Stomach (tissue), 8 donors: ENCODE measurements at regions not wholly inside any gene's neighbourhood (a gene's known extent, or its start where the extent isn't known, plus 50 kb on each side); places are given as distances from the start of the nearest gene placed in this dataset.
A peak's percentile ranks its signal among the peaks of the same experiment; 100 is the strongest.

Source experiments
- DNase-seq, 2 donors: peaks; one replicate each; pipeline versions ENCODE4 v3.0.0 to v3.0.0-alpha.2; 2013 to 2019
- H3K27ac ChIP-seq, 5 donors: fragments of 200-600 bp in 4 of 5; sonication (generic) in 4 of 5; one replicate each; pipeline ENCODE4 v1.5.1; 2013 to 2019; ENCODE audit warnings: mild to moderate bottlenecking in 1 of 5, moderate library complexity in 1 of 5
- H3K27me3 ChIP-seq, 3 donors: fragments of 200-600 bp; sonication (generic); one replicate each; pipeline ENCODE4 v1.5.1; 2017 to 2019; ENCODE audit warnings: mixed run types in 1 of 3
- H3K36me3 ChIP-seq, 4 donors: fragments of 200-600 bp; sonication (generic); 1 replicate in 3 of 4; 2 replicates in 1 of 4; pipeline ENCODE4 v1.5.1; 2016 to 2019
- H3K4me1 ChIP-seq, 4 donors: fragments of 200-600 bp; sonication (generic); one replicate each; pipeline ENCODE4 v1.5.1; 2016 to 2019
- H3K4me3 ChIP-seq, 4 donors: fragments of 200-600 bp; sonication (generic) in 3 of 4; one replicate each; pipeline ENCODE4 v1.5.1; 2016 to 2019; ENCODE audit warnings: mild to moderate bottlenecking in 1 of 4
- H3K9me3 ChIP-seq, 4 donors: fragments of 200-600 bp; sonication (generic); one replicate each; pipeline ENCODE4 v1.5.1; 2016 to 2019
- CTCF ChIP-seq, 7 experiments: fragments of 450-650 bp in 4 of 7; fragments of 200-600 bp in 3 of 7; sonication (generic) in 3 of 7; IDR thresholded peaks; one replicate each; pipeline ENCODE4 v1.5.1; 2016 to 2019; ENCODE audit warnings: antibody characterized with exemption in 7 of 7, control low read depth in 2 of 7, mild to moderate bottlenecking in 1 of 7
- EP300 ChIP-seq: sonication (generic); formaldehyde crosslinking; IDR thresholded peaks from one replicate; pipeline ENCODE4 v1.6.1; 2017; ENCODE audit warnings: antibody characterized with exemption
- POLR2A ChIP-seq, 4 donors: fragments of 450-650 bp; IDR thresholded peaks; one replicate each; pipeline ENCODE4 v1.6.1; 2016; ENCODE audit warnings: antibody characterized with exemption in 4 of 4, control low read depth in 2 of 4, mild to moderate bottlenecking in 1 of 4, moderate library complexity in 1 of 4
- POLR2AphosphoS5 ChIP-seq, 3 donors: sonication (generic); formaldehyde crosslinking; IDR thresholded peaks; one replicate each; pipeline ENCODE4 v1.6.1; 2016; ENCODE audit warnings: antibody characterized with exemption in 3 of 3
- WGBS, 5 donors: extraction: QIAGEN DNeasy Blood & Tissue Kit in 3 of 5; methylation state at CpG; one replicate each; pipeline versions ENCODE4 v1.1.5 to v1.1.7; 2013 to 2018; 5-methylcytosine and 5-hydroxymethylcytosine counted together
- intact Hi-C: fragments of 100-400 bp; cut with DNase I; formaldehyde crosslinking; loops from one replicate; pipeline ENCODE4 v1.15.1; 2023; ENCODE audit warnings: low total_unique reads
- donor health status: healthy with polysubstance abuse.
- donor health status: Bipolar disorder and iron deficiency.
- donor health status: healthy.

DNA sequence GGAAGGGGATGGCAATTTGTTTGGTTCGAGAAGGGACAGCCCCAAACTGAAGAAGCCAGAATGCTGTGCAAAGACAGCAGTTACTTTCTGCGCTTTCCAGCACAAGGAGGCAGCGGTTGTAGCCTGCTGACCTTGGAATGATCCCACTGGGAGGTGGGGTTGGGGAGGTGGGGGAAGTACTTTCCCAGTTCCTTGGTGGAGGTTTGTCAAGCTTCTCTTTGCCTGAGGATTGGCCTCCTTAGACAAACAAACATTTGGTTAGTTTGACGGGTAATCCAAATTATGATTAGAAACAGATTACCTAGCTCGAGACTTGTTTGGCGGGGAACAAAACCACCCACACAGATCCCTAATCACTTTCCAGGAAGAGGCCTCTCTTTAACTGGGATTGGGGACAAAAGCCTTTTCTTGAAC, 79.1 kb upstream of the EGLN3 start:
- 22 to 42% (median 35%) methylated on average over 6 of the region's 6 CpGs for WGBS, 5 donors
- Histone ChIP-seq H3K9me3 (no peaks in the 10 kb centered on the region), H3K27ac (peak overlapping the region; percentile 8 to 81 (median 69)), H3K36me3 (no peaks in the 10 kb centered on the region), H3K4me1 (peaks cover 6 to 33% (median 20%) of the 10 kb centered on the region in 4 donors), H3K4me3 (no peak overlapping the region), H3K27me3 (no peaks in the 10 kb centered on the region)
- intact Hi-C loops = no loop called here
- TF ChIP-seq POLR2A (IDR thresholded peaks at IDR 0.05) (no peak), POLR2AphosphoS5 (IDR thresholded peaks at IDR 0.05) (peak in 2 of 3 donors; percentile 9 to 53), CTCF (IDR thresholded peaks at IDR 0.05) (no peak), EP300 (no peak)
- DNase-seq = peak; percentile 47 to 85

DNA sequence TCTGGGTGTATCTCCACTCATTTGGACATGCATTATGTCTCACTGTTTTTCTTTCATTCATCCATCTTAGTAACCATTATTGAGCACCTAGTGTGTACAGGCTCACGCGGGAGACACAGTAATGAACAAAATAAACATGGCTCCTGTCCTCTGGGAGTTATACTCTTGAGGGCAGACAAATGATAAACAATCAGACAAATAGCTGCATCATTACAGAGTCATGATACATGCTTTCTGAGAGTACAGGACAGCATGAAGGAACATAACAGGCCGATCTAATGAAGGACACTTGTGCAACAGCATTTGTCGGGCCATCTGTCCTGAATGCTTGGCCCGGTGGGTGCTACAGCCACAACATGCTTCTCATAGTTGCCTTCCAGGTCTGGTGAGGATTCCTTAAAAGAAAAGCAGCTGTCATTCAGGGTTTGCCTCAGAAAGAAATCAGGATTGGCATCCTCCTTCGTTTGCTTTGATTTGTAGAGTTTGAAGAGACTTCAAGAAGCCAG, 77.2 kb upstream of the EGLN3 start:
- Histone ChIP-seq H3K27ac (peak overlapping the region in 1 of 5 donors; percentile 24), H3K36me3 (no peaks in the 10 kb centered on the region), H3K4me3 (no peak overlapping the region), H3K9me3 (no peaks in the 10 kb centered on the region), H3K27me3 (no peaks in the 10 kb centered on the region), H3K4me1 (peaks cover 6 to 30% (median 20%) of the 10 kb centered on the region in 4 donors)
- TF ChIP-seq CTCF (IDR thresholded peaks at IDR 0.05) (no peak), POLR2AphosphoS5 (IDR thresholded peaks at IDR 0.05) (no peak), EP300 (no peak), POLR2A (IDR thresholded peaks at IDR 0.05) (no peak)
- intact Hi-C loops = no loop called here
- WGBS, 5 donors = 74 to 87% (median 84%) methylated on average over 6 of the region's 6 CpGs
- no peak for DNase-seq

- TF ChIP-seq POLR2A (IDR thresholded peaks at IDR 0.05) = no peak
- TF ChIP-seq EP300 = no peak
- TF ChIP-seq POLR2AphosphoS5 (IDR thresholded peaks at IDR 0.05) = no peak
- TF ChIP-seq CTCF (IDR thresholded peaks at IDR 0.05) = no peak
- 56 to 73% (median 64%) methylated on average over 2 to 3 of the region's 3 CpGs for WGBS, 5 donors
- H3K27ac ChIP-seq = peak overlapping the region in 1 of 5 donors; percentile 24
- DNase-seq = no peak
- H3K9me3 ChIP-seq = no peaks in the 10 kb centered on the region
- H3K4me3 ChIP-seq = no peak overlapping the region
- H3K4me1 ChIP-seq = peaks cover 6 to 30% (median 20%) of the 10 kb centered on the region in 4 donors
- H3K36me3 ChIP-seq = no peaks in the 10 kb centered on the region
- no peaks in the 10 kb centered on the region for H3K27me3 ChIP-seq
- intact Hi-C loops = no loop called here
Measured at GRCh38 chr14:34027130-34027989, 76.5 kb upstream of the EGLN3 start.

DNA sequence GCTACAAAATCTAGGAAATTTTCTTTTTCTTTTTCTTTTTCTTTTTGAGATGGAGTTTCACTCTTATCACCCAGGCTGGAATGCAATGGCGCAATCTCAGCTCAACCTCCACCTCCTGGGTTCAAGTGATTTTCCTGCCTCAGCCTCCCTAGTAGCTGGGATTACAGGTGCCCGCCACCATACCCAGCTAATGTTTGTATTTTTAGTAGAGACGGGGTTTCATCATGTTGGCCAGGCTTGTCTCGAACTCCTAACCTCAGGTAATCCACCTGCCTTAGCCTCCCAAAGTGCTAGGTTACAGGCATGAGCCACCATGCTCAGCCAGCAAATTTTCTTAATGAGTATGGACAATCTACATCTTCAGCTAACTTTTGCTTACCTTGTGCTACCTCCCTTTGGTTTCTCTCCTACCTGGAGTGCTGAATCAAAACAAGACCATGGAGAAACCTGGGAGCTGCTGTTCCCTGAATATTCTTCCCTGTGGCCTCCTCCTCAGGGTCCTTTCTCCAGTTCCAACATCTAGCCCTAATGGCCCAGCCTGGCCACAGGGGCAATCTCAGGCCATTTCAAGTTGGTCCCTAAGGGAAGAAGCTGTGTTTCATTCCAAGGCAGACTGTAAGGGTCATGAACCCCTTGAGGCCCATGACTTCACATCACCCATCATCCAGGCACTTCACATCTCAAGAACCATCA, 74.6 kb upstream of the EGLN3 start:
- TF ChIP-seq CTCF (IDR thresholded peaks at IDR 0.05) (no peak), POLR2AphosphoS5 (IDR thresholded peaks at IDR 0.05) (no peak), POLR2A (IDR thresholded peaks at IDR 0.05) (no peak), EP300 (no peak)
- Histone ChIP-seq H3K4me1 (peaks cover 6 to 13% (median 10%) of the 10 kb centered on the region in 4 donors), H3K9me3 (no peaks in the 10 kb centered on the region), H3K36me3 (no peaks in the 10 kb centered on the region), H3K27ac (peak overlapping the region in 1 of 5 donors; percentile 76), H3K27me3 (no peaks in the 10 kb centered on the region), H3K4me3 (no peak overlapping the region)
- no peak for DNase-seq
- intact Hi-C loops = no loop called here
- WGBS, 5 donors = 94 to 98% (median 97%) methylated on average over 4 of the region's 4 CpGs
